ENCODE measurements at regions not wholly inside any gene's neighbourhood (a gene's known extent, or its start where the extent isn't known, plus 50 kb on each side); places are given as distances from the start of the nearest gene placed in this dataset.

DNA sequence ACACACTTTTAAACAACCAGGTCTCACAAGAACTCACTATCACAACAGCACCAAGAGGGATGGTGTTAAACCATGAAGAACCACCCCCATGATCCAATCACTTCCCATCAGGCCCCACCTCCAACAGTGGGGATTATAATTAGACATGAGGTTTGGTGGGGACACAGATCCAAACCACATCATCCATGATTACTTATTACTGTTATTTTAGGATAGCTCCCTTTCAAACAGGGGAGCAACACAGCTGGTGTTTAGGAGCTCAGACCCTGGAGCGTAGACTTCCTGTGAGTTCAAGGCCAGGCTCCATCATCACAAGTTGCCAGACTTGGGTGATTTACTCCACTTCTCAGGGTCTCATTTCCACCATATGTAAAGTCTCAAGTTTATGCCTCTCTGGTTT lies 382.7 kb downstream of the HRH4 start:
- no peak overlapping the region for H3K4me3 Mint-ChIP-seq
- H3K27ac Mint-ChIP-seq: no peak overlapping the region
- peaks cover 3% of the 10 kb centered on the region for H3K9me3 Mint-ChIP-seq (ENCODE audit: low read depth)
- CTCF ChIA-PET: no interaction called here
- no peak for DNase-seq
- no peaks in the 10 kb centered on the region for H3K4me1 Mint-ChIP-seq
- no peak for ATAC-seq
- no peaks in the 10 kb centered on the region for H3K27me3 Mint-ChIP-seq
- no peaks in the 10 kb centered on the region for H3K36me3 Mint-ChIP-seq

DNA sequence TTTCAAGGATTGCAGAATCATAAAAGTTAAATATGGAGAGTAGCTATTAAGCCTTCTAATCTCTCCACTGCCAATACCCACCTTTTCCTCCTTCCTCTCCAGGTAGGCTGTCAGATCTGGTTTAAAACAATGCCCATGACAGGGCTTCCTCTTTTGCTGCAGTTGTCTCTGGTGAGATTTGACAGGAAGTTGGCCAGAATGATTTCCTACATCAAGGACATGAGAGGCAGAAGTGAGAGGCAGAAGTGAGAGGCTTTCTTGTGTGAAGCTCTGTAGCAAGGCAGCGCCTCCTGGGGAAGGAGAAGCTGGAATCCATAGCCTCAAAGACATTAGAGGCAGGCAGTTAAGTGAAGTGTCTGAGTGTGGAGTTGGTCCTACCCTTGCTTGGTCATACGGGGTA lies 385.7 kb downstream of the HRH4 start:
- no peaks in the 10 kb centered on the region for H3K36me3 Mint-ChIP-seq
- H3K4me1 Mint-ChIP-seq: no peaks in the 10 kb centered on the region
- no peak overlapping the region for H3K4me3 Mint-ChIP-seq
- CTCF ChIA-PET: no interaction called here
- H3K9me3 Mint-ChIP-seq (ENCODE audit: low read depth): no peaks in the 10 kb centered on the region
- H3K27ac Mint-ChIP-seq: no peak overlapping the region
- ATAC-seq (no peak), DNase-seq (no peak)
- H3K27me3 Mint-ChIP-seq: no peaks in the 10 kb centered on the region

DNA sequence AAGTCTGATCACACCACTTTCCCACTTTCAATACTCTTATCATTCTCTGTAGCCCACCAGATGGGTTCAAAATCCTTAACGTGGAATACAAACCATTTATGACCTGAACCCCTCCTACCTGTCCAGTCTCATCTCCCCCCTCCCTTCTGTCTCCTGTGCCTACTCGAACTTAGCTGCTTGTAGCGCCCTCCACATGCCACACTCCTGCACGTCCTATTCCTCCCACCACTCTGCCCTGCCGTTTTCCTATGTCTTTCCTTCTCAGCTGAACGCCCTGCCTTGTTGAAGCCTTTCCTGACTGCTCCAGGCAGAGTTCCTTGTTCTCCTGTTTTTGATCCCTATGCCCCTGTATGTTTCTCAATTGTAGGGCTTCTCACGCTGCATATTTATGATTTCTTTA lies 390.1 kb downstream of the HRH4 start:
- Mint-ChIP-seq H3K4me3 (no peak overlapping the region), H3K27ac (no peak overlapping the region), H3K9me3 (ENCODE audit: low read depth) (no peaks in the 10 kb centered on the region), H3K36me3 (no peaks in the 10 kb centered on the region), H3K4me1 (no peaks in the 10 kb centered on the region), H3K27me3 (no peaks in the 10 kb centered on the region)
- DNase-seq (no peak), ATAC-seq (no peak)
- CTCF ChIA-PET: no interaction called here

DNA sequence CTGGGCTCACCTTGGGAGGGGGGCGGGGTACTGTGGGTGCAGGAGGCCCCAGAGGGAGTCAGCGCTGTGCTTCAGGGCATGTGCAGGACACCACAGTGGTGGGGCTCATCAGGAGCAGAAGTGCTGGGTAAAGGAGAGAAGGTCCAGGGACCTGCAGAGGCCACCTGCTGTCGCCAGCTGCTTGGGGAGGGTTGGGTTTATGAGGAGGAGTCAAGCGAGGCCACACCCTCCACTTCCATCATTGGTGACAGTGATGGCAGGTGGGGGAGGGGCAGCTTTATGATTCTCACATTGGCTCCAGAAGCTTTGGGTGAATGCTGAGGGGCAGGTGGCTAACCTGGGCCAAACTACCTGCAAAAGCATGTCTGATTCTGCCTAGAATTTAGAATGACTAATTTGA lies 392.6 kb downstream of the HRH4 start:
- H3K27ac Mint-ChIP-seq: no peak overlapping the region
- CTCF ChIA-PET: no interaction called here
- no peak overlapping the region for H3K4me3 Mint-ChIP-seq
- no peaks in the 10 kb centered on the region for H3K9me3 Mint-ChIP-seq (ENCODE audit: low read depth)
- no peaks in the 10 kb centered on the region for H3K4me1 Mint-ChIP-seq
- H3K27me3 Mint-ChIP-seq: no peaks in the 10 kb centered on the region
- ATAC-seq: no peak
- no peaks in the 10 kb centered on the region for H3K36me3 Mint-ChIP-seq
- no peak for DNase-seq

DNA sequence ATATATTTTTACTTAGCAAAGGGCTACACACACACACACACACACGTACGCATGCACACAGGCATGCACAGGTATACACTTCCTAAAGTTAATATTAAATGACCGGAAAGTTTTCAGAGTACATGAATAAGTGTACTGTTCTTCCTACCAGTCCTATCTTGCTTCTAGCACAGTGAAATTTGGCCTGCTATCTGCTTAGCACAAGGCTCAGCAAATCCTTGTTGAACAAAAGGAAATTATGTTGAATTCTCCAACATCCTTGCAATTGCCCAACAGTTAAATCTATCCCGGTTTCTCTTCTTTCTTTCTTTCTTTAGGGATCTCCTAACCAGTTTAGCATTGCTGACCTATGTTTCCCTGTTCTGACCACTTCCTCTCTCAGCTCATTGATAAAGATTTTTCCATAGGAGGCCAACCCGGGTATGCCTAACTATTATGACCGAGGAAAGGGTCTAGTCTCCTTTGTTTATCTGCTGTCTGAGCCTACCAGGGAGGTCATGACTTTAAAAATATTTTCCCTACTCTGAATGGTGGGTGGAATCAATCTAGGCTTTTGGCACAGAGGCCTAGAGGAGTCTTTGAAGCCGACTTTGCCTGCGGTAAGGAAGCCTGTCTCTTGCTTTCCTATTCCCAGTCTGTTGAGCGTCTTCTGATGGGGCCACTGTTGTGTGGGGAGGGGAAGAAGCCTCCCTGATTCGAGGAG lies 400.7 kb downstream of the HRH4 start:
- no peak overlapping the region for H3K27ac Mint-ChIP-seq

DNA sequence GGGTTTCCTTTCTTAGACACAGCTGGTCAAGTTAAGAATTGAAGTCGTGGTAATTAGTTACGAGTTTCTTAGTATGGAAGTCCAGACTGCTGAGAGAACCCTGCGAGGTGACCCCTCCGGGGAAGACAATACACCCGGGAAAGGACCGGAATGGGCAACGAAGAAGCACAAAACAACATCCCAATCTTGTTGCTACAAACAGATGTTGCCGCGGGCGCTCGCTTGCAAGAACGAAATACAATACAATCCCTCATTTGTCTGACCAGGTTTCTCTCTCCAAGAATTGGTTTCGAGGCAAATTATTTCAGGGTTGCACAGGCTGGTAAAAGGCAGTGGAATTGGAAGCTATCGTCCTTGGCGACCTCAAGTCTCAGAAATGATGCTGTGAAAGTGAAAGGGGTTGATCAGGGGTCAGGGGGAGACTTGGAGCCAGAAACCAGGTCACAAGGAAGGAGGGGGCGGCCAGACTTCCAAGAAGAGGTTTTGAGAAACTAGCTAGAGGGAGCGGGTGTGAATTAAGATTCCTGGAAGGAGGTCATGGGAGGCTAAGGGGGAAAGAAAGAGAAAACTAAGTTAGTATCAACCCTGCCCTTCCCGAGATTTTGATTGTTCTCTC lies 401.9 kb downstream of the HRH4 start:
- no peak for DNase-seq
- ATAC-seq: no peak
- Mint-ChIP-seq H3K36me3 (no peaks in the 10 kb centered on the region), H3K27me3 (no peaks in the 10 kb centered on the region), H3K4me1 (no peaks in the 10 kb centered on the region), H3K9me3 (ENCODE audit: low read depth) (no peaks in the 10 kb centered on the region), H3K4me3 (no peak overlapping the region), H3K27ac (no peak overlapping the region)
- CTCF ChIA-PET: no interaction called here

More for the DNA sequence above, 400.7 kb downstream of the HRH4 start:
- no peak for ATAC-seq
- H3K9me3 Mint-ChIP-seq (ENCODE audit: low read depth): no peaks in the 10 kb centered on the region
- no peaks in the 10 kb centered on the region for H3K36me3 Mint-ChIP-seq
- no peaks in the 10 kb centered on the region for H3K4me1 Mint-ChIP-seq
- no peak overlapping the region for H3K4me3 Mint-ChIP-seq
- no peaks in the 10 kb centered on the region for H3K27me3 Mint-ChIP-seq
- CTCF ChIA-PET: no interaction called here
- DNase-seq: no peak

DNA sequence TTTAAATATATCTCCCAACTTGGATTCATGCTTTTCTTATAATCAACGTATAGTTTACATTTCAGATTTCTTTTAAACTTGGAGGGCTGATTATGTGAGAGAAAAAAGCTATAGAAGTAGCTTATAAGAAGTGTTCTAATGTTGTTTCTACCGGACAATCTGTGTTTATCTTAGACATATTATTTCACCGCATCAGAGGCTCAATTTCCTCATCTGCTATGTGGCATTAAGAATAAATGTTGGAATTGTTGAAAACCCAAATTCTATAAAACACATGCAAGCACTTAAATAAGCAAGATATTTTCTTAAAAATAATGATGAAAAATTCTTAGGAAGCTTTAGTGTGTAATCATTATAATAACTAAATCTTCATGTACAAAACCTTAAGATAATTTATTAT lies 407.9 kb downstream of the HRH4 start:
- Mint-ChIP-seq H3K27me3 (no peaks in the 10 kb centered on the region), H3K36me3 (no peaks in the 10 kb centered on the region), H3K27ac (no peak overlapping the region), H3K4me1 (no peaks in the 10 kb centered on the region), H3K4me3 (no peak overlapping the region), H3K9me3 (ENCODE audit: low read depth) (no peaks in the 10 kb centered on the region)
- CTCF ChIA-PET: no interaction called here
- ATAC-seq (no peak), DNase-seq (no peak)

DNA sequence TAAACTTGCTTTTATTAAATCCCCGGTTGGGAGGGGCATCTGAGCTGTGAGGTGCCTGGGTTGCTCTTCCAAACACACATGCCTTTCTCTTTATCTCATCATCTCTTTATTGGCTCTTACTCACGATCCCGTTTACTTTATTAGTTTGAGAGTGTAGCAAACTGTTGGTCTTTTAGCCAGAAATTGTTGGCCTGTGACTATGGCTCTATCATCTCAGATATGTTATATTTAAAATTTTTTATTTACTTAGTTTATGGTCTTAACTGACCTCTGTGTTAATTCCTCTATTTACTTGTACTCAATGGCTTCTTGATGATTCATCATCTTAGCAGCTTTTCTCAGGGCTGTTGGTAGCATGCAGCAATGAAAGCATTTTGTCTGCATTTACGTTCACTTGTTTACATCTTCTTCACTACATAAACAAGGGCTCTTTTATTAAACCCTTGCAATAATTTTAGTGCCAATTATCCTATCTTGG lies 408.4 kb downstream of the HRH4 start:
- H3K27me3 Mint-ChIP-seq: no peaks in the 10 kb centered on the region
- no peak overlapping the region for H3K27ac Mint-ChIP-seq
- CTCF ChIA-PET: no interaction called here
- no peaks in the 10 kb centered on the region for H3K9me3 Mint-ChIP-seq (ENCODE audit: low read depth)
- DNase-seq: no peak
- H3K4me1 Mint-ChIP-seq: no peaks in the 10 kb centered on the region
- no peak for ATAC-seq
- H3K36me3 Mint-ChIP-seq: no peaks in the 10 kb centered on the region
- H3K4me3 Mint-ChIP-seq: no peak overlapping the region

DNA sequence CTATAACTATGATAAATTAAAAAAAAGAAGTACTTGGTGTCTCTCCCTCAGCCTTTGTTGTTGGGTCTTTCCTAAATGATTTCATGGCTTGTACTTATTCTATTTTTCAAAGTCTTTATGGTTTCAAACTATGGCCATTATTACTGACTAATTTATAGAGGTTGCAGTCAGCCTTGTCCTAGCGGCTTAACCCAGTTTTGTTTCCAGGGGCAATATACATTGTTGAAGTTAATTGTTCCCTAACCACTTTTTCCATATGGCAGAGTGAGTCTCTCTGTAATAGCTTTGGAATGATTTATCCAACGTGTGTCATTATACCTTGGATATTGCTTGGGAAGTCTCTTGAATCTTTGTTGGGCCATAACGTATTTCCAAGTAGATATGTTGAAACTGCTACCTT lies 408.8 kb downstream of the HRH4 start:
- Mint-ChIP-seq H3K27ac (no peak overlapping the region), H3K4me1 (no peaks in the 10 kb centered on the region), H3K9me3 (ENCODE audit: low read depth) (no peaks in the 10 kb centered on the region), H3K4me3 (no peak overlapping the region), H3K36me3 (no peaks in the 10 kb centered on the region), H3K27me3 (no peaks in the 10 kb centered on the region)
- DNase-seq (no peak), ATAC-seq (no peak)
- CTCF ChIA-PET: no interaction called here

DNA sequence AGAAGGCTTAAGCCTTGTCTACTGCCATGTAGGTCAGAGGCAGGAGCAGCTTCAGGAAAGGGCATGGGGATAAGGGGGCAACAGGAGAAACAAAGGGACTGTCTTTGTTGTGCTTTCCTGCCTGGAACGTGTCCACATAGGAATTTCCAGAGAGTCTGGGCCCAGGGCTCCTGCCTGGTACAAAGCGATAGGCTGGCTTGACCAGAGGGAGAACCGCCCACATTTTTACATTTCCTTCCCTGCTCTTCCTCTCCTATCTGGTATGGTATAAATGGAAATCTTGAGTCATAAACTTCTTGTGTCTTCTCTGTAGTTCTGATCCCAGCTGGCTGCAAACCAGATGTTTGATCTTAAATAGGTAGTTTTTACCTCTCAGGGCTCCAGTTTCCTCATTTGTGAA lies 414.8 kb downstream of the HRH4 start:
- H3K27ac Mint-ChIP-seq: no peak overlapping the region
- no peak overlapping the region for H3K4me3 Mint-ChIP-seq
- ATAC-seq (no peak), DNase-seq (no peak)
- no peaks in the 10 kb centered on the region for H3K9me3 Mint-ChIP-seq (ENCODE audit: low read depth)
- H3K4me1 Mint-ChIP-seq: no peaks in the 10 kb centered on the region
- H3K27me3 Mint-ChIP-seq: no peaks in the 10 kb centered on the region
- no peaks in the 10 kb centered on the region for H3K36me3 Mint-ChIP-seq
- CTCF ChIA-PET: no interaction called here

DNA sequence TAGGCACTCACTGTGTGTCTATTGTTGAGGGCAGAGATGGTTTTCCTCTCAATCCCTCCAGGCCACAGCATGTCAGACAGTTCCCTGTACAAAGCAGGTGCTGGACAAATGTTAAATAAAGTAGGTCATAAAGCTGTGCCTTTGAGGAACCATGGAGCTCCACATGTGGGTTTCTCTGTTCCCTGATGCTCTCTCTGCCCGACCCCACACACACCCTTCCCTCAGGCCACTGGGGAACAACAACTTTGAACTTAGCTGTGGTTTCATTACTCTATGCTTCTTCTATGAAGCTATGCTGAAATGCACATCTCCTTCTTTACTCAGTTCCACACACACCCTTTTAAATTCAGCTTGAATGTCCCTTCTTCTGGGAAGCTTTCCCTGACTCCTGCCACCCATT lies 415.3 kb downstream of the HRH4 start:
- H3K27me3 Mint-ChIP-seq: no peaks in the 10 kb centered on the region
- no peaks in the 10 kb centered on the region for H3K36me3 Mint-ChIP-seq
- H3K4me1 Mint-ChIP-seq: no peaks in the 10 kb centered on the region
- CTCF ChIA-PET: no interaction called here
- DNase-seq (no peak), ATAC-seq (no peak)
- H3K9me3 Mint-ChIP-seq (ENCODE audit: low read depth): no peaks in the 10 kb centered on the region
- H3K4me3 Mint-ChIP-seq: no peak overlapping the region
- H3K27ac Mint-ChIP-seq: no peak overlapping the region

DNA sequence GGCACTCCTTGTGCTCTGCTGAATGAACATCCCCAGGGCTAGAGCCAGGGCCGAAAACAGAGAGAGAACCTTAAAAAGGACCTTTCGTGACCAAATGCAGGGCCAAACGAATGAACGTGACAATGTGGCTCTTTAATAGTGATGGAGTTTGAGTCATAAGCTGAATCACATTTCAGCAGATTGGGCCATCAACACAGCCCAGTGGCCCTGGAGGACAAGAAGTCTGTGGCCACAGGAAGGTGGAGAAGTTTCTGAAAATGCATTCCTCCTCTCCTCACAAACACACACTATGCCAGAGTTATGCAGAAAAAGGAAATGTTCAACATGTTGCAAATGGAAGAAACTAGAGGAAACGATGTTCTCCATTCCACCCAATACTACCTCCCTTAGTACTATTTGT lies 415.8 kb downstream of the HRH4 start:
- no peaks in the 10 kb centered on the region for H3K9me3 Mint-ChIP-seq (ENCODE audit: low read depth)
- H3K27ac Mint-ChIP-seq: no peak overlapping the region
- H3K27me3 Mint-ChIP-seq: no peaks in the 10 kb centered on the region
- no peaks in the 10 kb centered on the region for H3K36me3 Mint-ChIP-seq
- DNase-seq (no peak), ATAC-seq (no peak)
- no peaks in the 10 kb centered on the region for H3K4me1 Mint-ChIP-seq
- no peak overlapping the region for H3K4me3 Mint-ChIP-seq
- CTCF ChIA-PET: no interaction called here

DNA sequence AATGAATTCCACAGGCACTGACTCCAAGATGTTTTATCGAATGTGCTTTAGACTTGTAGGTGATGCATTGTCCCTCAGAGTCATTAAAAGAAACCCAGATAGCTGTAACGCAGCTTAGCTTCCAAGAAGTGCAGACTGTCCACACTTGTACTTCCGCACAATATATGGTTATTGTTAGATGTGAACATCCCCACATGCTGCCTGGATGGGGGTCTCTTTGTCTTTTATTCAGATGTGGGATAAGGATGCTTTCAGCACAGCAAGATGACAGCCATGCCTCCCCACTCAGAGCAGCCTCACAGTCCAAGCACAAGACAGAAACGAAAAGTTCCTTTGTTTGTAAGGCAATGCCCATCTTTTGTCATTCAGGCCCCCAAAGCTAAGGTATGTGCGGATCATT lies 416.6 kb downstream of the HRH4 start:
- H3K4me1 Mint-ChIP-seq: no peaks in the 10 kb centered on the region
- no peaks in the 10 kb centered on the region for H3K36me3 Mint-ChIP-seq
- ATAC-seq (no peak), DNase-seq (no peak)
- H3K9me3 Mint-ChIP-seq (ENCODE audit: low read depth): no peaks in the 10 kb centered on the region
- CTCF ChIA-PET: no interaction called here
- H3K27me3 Mint-ChIP-seq: no peaks in the 10 kb centered on the region
- H3K4me3 Mint-ChIP-seq: no peak overlapping the region
- no peak overlapping the region for H3K27ac Mint-ChIP-seq

DNA sequence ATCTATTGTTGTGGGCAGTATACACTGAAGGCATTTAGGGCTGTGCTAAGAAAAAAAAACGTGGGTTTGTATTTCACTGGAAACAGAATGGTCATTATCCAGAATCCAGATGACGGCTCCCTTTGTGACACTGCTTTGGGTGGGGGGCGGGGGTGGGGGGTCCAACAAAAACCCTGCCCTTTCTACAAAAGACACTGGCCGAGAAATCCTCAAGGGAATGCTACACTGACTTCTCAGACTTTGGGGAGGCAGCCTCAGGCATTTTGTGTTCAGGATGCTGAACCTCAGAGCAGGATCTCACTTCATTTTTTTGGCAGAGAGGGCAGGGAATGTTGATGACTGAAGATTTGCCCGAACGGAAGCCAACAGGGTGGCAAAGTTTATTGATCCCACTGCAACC lies 417.1 kb downstream of the HRH4 start:
- H3K4me1 Mint-ChIP-seq: no peaks in the 10 kb centered on the region
- no peaks in the 10 kb centered on the region for H3K27me3 Mint-ChIP-seq

DNA sequence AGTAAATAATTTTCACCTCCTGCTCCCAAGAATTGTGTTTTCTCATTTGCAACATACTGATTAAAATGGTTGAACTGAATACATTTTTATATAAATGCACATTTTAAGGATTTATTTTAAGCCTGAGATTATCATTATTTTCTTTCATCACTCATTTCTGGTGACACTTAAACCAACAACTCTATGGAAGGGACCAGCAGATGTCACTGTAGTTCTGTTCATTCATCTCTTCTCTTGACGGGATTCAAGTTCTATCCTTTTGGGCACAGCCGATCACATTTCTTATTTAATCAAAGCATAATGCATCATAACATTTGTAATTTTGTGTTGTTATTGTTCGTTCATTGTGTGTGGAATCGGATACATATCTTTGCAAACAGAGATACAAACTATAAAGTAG lies 417.9 kb downstream of the HRH4 start:
- no peak for ATAC-seq
- no peak overlapping the region for H3K4me3 Mint-ChIP-seq
- CTCF ChIA-PET: no interaction called here
- H3K4me1 Mint-ChIP-seq: no peaks in the 10 kb centered on the region
- no peaks in the 10 kb centered on the region for H3K9me3 Mint-ChIP-seq (ENCODE audit: low read depth)
- no peaks in the 10 kb centered on the region for H3K27me3 Mint-ChIP-seq
- H3K27ac Mint-ChIP-seq: no peak overlapping the region
- DNase-seq: no peak
- no peaks in the 10 kb centered on the region for H3K36me3 Mint-ChIP-seq

More for the DNA sequence above, 417.1 kb downstream of the HRH4 start:
- CTCF ChIA-PET: no interaction called here
- H3K4me3 Mint-ChIP-seq: no peak overlapping the region
- H3K27ac Mint-ChIP-seq: no peak overlapping the region
- H3K9me3 Mint-ChIP-seq (ENCODE audit: low read depth): no peaks in the 10 kb centered on the region
- DNase-seq (no peak), ATAC-seq (no peak)
- H3K36me3 Mint-ChIP-seq: no peaks in the 10 kb centered on the region

Measured in activated CD8-positive, alpha-beta memory T cell treated with anti-CD3 and anti-CD28 coated beads, Interleukin-2, amount 10 ng/mL, durations not matched to agents 7 days and 5 days (primary cell).